GM18861 (cell line): ENCODE measurements at regions not wholly inside any gene's neighbourhood (a gene's known extent, or its start where the extent isn't known, plus 50 kb on each side); places are given as distances from the start of the nearest gene placed in this dataset.
A peak's percentile ranks its signal among the peaks of the same experiment; 100 is the strongest.
"Not testable (repeated sequence)": the region's sequence is repeated elsewhere in the genome, so short reads cannot be mapped to it uniquely, and the experiment has no call there.

Experiments used
- ATAC-seq: cut with Tn5 transposase; IDR thresholded peaks from one replicate; pipeline ENCODE4 v1.9.1; 2021; ENCODE audit not compliant: unreplicated experiment

DNA sequence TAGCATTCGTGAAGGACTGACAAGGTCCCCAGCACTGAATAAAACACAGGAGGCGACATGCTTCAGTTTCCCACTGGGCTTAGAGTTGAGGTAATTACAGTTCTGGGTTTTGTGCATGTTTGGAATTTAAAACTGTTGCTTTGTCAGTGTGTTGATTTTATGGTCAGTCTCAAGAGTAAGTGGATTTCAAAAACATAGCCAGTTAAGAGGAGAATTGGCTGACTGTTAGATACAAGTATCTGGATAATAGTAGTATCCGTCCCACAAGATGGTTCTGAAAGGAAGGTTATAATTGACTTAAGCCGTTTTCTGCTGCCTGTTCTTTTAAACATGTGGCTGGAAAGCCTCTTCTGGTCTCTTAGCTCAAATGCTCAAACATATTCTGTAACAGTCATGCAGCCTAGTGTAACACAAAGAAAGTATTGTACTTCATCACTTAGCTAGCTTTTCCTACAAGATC lies 170.9 kb downstream of the POLR1F start:
- ATAC-seq, result no peak

DNA sequence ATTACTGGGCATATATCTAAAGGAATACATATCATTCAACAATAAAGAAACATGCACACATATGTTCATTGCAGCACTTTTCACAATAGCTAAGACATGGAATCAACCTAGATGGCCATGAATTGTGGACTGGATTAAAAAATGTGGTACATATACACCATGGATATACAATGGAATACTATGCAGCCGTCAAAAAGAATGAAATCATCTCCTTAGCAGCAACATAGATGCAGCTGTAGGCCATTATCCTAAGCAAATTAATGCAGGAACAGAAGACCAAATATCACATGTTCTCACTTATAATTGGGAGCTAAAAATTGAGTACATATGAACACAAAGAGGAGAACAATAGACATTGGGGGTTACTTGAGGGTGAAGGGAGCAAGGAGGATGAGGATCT lies 175.6 kb downstream of the POLR1F start:
- ATAC-seq, result no peak

DNA sequence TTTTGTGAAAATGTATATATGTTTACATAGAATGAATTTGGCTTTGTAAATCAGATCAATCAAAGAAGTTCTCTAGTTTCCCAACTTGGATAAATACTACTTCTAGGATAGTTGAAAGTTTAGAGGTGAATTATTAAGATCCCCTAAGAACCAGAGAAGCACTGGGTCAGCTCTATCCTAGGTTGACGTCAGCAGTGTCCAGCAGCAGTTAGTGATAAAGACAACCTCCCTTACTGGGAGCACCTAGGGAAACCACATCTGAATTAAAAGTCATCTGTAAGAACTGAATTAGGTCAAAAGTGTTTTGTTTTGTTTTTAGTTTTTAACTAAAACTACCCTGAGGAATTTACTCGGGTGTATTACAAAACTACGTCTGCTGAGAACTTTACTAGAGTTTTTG lies 178.0 kb downstream of the POLR1F start:
- ATAC-seq, result no peak

DNA sequence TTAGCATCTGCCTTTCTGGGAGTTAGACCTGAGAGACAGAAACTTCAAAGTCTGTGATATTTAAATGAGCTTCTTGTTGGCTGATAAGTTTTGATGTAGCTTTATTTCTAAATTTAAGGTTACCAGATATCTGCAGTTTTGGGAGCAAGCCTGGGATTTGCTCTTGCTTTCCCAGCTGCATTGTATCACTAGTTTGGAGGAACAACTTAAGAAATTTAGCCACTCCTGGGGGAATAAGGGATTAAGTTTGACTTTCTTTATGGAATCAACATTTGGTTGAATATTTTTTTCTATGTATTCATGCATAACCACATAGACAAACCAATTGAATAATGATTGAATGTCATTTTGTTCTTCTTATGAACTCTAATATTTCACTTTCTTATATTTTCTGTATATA lies 178.6 kb downstream of the POLR1F start:
- no peak for ATAC-seq

- no peak for ATAC-seq
Measured at GRCh38 chr7:19526639-19527038, 182.2 kb downstream of the POLR1F start.

- no peak for ATAC-seq
Measured at GRCh38 chr7:19522486-19522885, 186.4 kb downstream of the POLR1F start.

DNA sequence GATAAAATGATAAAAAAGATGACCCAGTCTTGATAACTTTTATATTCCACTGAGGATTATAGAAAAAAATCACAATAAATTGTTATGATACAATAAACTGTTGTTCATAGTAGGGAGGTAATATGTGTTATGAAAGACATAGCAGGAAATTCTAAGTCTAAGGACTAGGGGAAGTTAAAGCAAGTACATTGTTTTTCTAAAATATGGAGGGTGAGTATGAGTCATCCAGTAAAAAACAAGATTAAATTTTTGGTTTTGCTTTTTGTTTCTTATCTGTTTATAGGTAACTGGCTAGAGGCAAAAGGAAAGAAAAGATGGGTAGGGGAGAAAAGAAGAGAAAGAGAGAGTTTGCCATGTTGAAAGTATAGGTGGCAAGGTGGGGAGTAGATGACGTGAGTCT lies 188.4 kb downstream of the POLR1F start:
- no peak for ATAC-seq

DNA sequence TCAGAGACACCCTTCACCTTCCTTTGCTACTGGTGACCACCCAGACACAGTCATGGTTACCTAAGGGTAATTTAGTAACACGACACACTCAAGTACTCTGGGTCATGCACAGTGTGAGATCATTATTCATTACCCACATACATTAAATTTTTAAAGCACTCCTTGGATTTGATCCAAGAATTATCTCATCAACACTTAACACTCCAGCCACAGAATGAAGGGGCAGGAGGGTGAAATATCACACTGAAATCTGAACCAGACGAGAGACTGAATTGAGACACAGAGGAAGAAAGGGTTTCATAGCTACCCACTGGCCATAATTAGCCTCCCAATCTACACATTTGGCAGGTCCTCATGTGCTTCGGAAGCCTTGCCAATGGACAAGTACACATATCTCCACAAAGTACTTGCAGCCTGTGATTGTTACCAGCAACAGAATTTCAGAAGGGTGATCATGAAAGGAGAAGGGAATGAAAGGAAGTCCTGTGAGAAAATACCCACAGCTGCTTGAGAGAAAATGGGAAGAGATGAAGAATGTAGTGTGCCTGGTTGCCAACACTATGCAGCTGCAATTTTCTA lies 189.3 kb downstream of the POLR1F start:
- ATAC-seq, result no peak

- not testable (repeated sequence) for ATAC-seq
Measured at GRCh38 chr7:19517546-19517945, 191.3 kb downstream of the POLR1F start.

GRCh38 chr7:19508821-19509220 lies 200.0 kb downstream of the POLR1F start:
- no peak for ATAC-seq

GRCh38 chr7:19508124-19508523 lies 200.7 kb downstream of the POLR1F start:
- no peak for ATAC-seq

DNA sequence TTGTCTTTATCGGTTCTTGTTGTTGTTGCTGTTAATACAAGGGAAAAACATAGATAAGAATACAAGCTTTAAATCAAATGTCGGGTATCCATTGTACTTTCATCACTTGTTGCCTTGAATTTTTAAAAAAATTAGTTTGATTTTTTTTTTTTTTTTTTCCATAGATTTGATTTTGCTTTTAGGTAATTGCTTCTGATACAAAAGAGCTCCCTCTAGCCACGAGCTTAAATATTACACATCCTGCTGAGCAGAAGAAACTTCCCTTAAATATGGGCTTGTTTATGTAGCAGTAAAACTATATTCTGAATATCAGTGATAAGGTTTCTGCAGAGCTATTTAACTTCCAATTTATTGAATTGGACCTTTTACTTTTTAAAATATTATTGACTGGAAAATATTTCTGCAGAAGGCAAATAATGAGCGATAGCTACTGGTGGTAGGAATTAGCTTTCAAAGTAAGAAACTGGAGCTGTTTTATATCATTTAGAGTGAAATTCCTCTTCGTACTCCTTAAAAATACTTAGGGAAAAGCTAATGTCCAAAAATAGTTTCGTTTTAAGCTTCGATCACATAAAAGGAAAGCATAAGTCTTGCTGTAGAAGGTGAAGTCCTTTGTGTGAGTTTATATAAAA lies 216.9 kb downstream of the POLR1F start:
- peak; percentile 58 for ATAC-seq

- no peak for ATAC-seq
Measured at GRCh38 chr7:19491371-19491770, 217.5 kb downstream of the POLR1F start.

DNA sequence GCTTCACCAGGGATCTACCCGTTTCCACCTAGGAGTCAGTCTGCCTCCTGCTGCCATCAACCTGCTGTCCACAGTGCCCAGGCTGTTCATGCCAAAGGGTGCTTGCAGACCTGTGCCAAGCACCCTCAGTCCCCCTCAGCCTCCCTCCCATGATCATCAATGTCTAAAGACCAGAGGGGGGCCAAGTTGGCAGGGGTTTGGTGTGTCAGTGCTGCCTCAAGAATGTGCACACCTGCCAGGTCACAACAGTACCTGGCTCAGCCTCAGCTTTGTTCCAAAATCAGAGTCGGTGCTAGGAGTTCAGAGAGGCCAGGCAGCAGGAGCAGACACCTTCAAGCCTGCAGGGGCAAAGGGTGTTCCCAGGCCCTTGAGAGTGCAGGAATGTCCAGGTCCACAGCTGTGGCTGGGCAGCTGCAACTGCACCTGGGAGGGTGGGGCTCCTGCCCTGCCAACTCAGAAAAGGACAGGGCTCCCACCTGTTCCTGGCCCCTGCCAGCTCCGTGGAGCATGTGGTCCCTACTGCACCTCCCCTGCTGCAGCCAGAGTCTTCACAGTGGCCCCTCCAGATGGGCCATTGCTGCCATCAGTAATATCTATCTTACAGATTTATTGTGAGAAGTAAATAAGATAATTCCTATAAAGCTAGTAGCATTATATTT lies 219.5 kb downstream of the POLR1F start:
- no peak for ATAC-seq

DNA sequence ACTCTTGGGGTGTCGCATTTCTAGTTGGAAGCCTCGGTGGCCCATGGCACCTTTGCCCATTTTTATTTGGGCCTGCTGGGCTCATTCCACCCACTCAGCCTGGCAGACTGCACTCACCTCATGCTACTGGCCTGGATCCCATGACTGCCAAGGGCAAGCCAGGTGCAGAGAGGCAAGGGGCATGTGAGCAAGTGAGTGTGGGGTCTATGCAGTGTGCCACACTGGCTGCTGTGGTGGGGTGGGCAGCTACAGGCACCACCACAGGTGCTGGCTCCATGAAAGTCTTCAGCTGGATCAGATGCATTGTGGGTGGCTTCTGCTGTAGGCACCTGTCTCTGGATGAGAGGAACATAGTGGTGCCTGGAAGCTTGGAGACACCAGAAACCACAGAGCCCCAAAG lies 220.8 kb downstream of the POLR1F start:
- no peak for ATAC-seq

DNA sequence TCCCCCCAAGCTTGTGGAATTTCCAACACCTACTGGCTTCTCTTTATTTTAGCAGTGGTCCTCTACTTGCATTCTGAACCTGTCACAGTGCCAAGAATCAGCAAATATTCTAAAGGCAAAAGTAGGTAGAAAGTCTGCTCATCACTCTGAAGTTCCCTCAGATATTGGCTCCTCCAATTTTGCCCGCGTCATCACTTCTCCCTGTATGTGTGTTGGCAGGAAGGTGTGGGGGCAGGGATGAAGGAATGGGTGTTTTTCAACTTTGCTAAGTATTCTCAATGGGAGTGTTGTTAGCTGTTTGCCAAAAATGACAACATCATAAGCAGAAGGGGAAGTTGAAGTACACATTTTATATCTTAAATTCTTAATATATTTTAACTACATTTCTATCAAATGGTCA lies 226.2 kb downstream of the POLR1F start:
- ATAC-seq, result no peak

DNA sequence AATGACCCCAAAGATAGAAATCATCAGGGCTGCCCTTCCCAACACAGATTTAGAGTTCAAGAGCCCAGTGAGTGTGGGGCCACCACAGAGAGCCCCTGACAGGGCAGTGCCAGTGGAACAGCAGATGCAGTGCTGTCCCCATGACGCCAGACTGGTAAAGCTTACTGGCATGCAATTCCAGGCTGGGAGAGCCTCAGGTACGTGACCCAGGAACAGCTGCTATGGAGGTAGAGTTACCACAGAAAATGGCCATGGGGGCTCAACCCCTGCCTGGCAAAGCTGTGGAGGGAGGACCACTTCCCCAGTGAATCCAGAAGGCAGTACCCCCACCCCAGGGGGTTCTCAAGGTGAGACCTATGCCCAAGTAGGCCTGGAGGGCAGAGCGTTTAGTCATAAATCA lies 228.5 kb downstream of the POLR1F start:
- no peak for ATAC-seq

DNA sequence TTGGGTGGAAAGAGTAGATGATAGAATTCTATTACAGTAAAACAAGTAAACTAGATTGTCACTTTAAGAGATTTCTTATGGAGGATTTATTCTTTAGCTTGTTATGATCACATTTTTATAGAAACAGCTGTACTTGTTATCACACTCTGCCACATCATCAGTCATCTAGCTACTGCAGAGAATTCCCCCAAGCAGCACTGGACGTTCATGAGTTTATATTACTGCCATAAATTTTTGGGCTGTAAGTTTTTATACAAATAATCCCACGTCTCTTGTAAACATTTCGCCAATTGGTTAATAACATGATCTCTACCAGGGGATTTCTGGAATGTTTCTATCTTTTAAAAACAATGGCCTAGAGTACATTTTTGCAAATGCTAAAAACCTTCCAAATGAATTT lies 238.8 kb downstream of the POLR1F start:
- ATAC-seq, result no peak

DNA sequence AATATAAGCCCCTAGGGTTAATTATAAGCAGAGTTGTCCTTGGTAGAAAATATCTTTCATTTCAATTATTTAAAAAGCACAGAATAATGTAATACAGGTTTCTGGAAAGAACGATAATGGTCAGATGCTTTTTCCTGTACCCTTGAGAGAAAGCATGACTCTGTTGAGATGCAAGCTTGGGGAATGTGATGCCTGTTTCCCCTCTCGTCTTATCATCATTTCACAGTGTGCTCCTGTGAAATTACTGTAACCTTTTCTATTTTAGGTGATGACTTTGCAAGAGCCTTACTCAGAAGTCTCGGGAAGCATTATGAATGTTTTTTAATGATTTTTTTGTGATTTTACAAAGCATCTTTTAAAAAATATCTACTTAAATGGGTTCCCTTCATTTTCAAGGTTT lies 243.0 kb downstream of the POLR1F start:
- no peak for ATAC-seq

DNA sequence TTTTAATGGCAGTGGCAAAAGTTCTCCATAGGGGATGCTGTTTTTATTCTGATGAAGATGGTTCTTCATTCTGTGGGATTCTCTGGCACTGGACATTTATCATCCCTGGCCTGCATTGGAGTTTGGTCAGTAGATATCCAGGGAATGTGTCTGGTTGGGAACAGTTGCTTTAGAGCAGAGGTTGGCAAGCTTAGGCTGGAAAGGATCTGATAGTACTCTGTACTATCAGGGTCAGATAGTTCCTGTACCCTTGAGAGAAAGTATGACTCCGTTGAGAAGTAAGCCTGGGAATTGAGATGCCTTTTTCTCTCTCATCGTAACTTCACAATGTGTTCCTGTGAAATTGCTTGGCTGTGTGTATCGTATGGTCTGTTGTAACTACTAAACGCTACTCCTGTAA lies 244.1 kb downstream of the POLR1F start:
- no peak for ATAC-seq

- ATAC-seq, result no peak
Measured at GRCh38 chr7:19464241-19464640, 244.6 kb downstream of the POLR1F start.

GRCh38 chr7:19463581-19463980 lies 245.3 kb downstream of the POLR1F start:
- no peak for ATAC-seq

DNA sequence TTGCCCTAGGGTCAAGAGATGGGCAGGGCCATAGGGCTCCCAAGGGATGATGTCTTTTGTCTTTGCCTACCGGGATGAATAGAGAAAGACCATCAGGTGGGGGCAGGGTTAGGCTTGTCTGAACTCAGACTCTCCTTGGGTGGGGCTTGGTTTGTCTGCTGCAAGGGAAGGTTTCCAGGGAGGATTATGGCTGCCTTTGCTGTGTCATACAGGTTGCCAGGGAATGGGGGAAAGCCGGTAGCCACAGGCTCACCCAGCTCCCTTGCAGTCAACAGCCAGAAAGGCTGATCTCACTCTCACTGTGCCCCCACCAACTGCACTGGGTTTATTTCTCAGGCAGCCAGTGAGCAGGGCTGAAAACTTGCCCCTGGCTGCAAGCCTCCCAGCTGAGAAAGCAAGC lies 253.2 kb downstream of the POLR1F start:
- ATAC-seq, result no peak
